ENCODE measurements at regions not wholly inside any gene's neighbourhood (a gene's known extent, or its start where the extent isn't known, plus 50 kb on each side); places are given as distances from the start of the nearest gene placed in this dataset.

DNA sequence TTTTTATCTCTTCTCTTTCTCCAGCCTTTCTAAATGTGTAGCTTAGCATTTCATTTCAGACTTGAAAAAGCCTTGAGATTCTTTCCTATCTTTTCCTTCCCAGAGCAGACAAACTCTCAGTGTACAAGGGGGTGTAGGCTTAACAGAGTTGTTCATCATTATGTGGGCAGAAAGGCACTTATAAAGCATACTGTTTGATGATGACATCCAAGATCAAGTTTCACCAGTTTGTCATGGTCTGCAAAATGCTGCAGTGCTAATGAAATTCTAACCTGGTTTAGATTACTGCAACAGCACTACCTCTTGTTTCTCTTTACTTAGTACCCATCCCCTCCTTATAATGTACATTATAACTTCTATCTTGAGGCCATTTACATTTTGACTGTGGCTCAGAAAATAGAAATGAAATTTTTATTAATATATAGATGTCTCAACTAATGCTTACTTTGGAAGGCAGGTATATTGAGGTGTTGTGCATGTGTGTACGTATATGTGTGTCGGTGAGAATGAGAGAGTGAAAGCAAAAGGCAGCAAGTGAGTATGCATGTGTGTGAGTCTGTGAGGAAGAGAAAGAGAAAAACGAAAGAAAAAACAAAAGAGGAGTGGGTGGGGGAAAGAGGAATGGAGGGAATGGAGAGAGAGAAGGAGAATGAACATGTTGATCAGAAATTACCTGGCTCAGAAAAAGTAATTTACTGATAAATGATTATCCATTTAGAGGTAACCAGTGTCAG is 1043.6 kb downstream of the TUSC7 start:
- in situ Hi-C loops (cut with MboI; ENCODE audit: low sequenced_read_pairs in 4 of 4) = no loop called here
- intact Hi-C loops (cut with DNase I; ENCODE audit: low total_unique reads) = no loop called here
- no peaks in the 10 kb centered on the region for H3K27me3 ChIP-seq
- no peaks in the 10 kb centered on the region for H3K36me3 ChIP-seq
- TF ChIP-seq CTCF (IDR thresholded peaks at IDR 0.05 in 4 of 5, conservative IDR thresholded peaks at IDR 0.05 in 1 of 5) (no peak), POLR2A (IDR thresholded peaks at IDR 0.05) (no peak)
- ATAC-seq (no peak), DNase-seq (no peak)
- no peaks in the 10 kb centered on the region for H3K4me1 ChIP-seq
- no peaks in the 10 kb centered on the region for H3K9me3 ChIP-seq
- no peak overlapping the region for H3K4me3 ChIP-seq
- no peak overlapping the region for H3K27ac ChIP-seq

DNA sequence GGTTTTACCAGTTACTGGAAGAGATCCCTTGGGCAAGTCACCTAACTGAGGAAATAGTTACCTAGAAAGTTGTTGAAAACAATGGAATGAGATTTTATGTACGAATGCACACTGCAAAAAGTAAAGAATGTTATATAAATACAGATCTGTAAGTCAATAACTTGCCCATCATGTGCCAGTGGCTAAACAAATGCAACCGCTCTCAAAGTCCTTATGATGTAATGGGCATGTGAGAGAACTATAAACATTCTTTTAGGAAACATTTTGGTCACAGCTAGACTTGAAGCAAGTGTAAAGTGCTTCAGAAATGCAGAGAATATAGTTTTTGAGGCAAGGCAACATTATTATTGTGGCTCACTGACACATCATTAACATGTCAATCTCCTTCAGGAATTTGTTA is 1044.5 kb downstream of the TUSC7 start:
- no peak for ATAC-seq
- Histone ChIP-seq H3K4me1 (no peaks in the 10 kb centered on the region), H3K9me3 (no peaks in the 10 kb centered on the region), H3K27ac (no peak overlapping the region), H3K4me3 (no peak overlapping the region), H3K36me3 (no peaks in the 10 kb centered on the region), H3K27me3 (no peaks in the 10 kb centered on the region)
- in situ Hi-C loops (cut with MboI; ENCODE audit: low sequenced_read_pairs in 4 of 4) = no loop called here
- intact Hi-C loops (cut with DNase I; ENCODE audit: low total_unique reads) = no loop called here
- no peak for DNase-seq
- TF ChIP-seq CTCF (IDR thresholded peaks at IDR 0.05 in 4 of 5, conservative IDR thresholded peaks at IDR 0.05 in 1 of 5) = no peak
- TF ChIP-seq POLR2A (IDR thresholded peaks at IDR 0.05) = no peak

GRCh38 chr3:117754841-117755240 is 1045.3 kb downstream of the TUSC7 start:
- no peaks in the 10 kb centered on the region for H3K4me1 ChIP-seq

GRCh38 chr3:117756563-117756962 is 1047.0 kb downstream of the TUSC7 start:
- Histone ChIP-seq H3K9me3 (no peaks in the 10 kb centered on the region), H3K4me3 (no peak overlapping the region), H3K27ac (no peak overlapping the region), H3K4me1 (no peaks in the 10 kb centered on the region), H3K27me3 (no peaks in the 10 kb centered on the region), H3K36me3 (no peaks in the 10 kb centered on the region)
- intact Hi-C loops (cut with DNase I; ENCODE audit: low total_unique reads) (no loop called here), in situ Hi-C loops (cut with MboI; ENCODE audit: low sequenced_read_pairs in 4 of 4) (no loop called here)
- no peak for DNase-seq
- no peak for ATAC-seq
- TF ChIP-seq POLR2A (IDR thresholded peaks at IDR 0.05) (no peak), CTCF (IDR thresholded peaks at IDR 0.05 in 4 of 5, conservative IDR thresholded peaks at IDR 0.05 in 1 of 5) (no peak)

More at GRCh38 chr3:117754841-117755240, 1045.3 kb downstream of the TUSC7 start:
- H3K36me3 ChIP-seq = no peaks in the 10 kb centered on the region
- TF ChIP-seq POLR2A (IDR thresholded peaks at IDR 0.05) (no peak), CTCF (IDR thresholded peaks at IDR 0.05 in 4 of 5, conservative IDR thresholded peaks at IDR 0.05 in 1 of 5) (no peak)
- intact Hi-C loops (cut with DNase I; ENCODE audit: low total_unique reads) (no loop called here), in situ Hi-C loops (cut with MboI; ENCODE audit: low sequenced_read_pairs in 4 of 4) (no loop called here)
- ATAC-seq = no peak
- no peak overlapping the region for H3K27ac ChIP-seq
- no peaks in the 10 kb centered on the region for H3K27me3 ChIP-seq
- no peak overlapping the region for H3K4me3 ChIP-seq
- H3K9me3 ChIP-seq = no peaks in the 10 kb centered on the region
- DNase-seq = no peak

Measured in gastrocnemius medialis (tissue), 4 donors.